ENCODE measurements at regions not wholly inside any gene's neighbourhood (a gene's known extent, or its start where the extent isn't known, plus 50 kb on each side); places are given as distances from the start of the nearest gene placed in this dataset.

- TF ChIP-seq CTCF (IDR thresholded peaks at IDR 0.05) = no peak
- TF ChIP-seq POLR2AphosphoS5 (IDR thresholded peaks at IDR 0.05) = no peak
Observed at GRCh38 chr4:156198511-156198910, 244.8 kb upstream of the CTSO start.

Measured in esophagus muscularis mucosa (tissue), 3 donors.